ENCODE measurements at regions not wholly inside any gene's neighbourhood (a gene's known extent, or its start where the extent isn't known, plus 50 kb on each side); places are given as distances from the start of the nearest gene placed in this dataset.

DNA sequence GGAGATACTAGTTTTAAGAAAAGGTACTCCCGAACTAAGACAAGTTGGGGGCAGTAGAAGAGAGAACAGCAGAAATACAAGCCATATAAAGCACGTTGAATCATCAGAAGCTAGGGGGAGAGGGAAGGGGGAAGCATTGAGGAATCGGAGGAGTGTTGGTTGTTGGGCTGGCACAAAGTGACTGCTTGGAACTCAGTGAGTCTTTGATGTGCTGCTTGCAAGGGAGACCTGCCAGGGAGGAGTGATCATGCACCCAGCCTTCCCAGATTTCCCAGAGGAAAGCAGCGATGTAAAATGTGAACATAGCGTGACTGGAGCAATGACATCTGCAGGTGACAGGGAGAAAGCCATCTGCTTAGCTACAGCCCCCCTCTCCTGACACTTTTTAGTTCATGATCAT is 192.4 kb upstream of the IL12A start:
- DNase-seq (ENCODE audit: low read depth in 2 of 3, low spot score in 2 of 3), result no peak

DNA sequence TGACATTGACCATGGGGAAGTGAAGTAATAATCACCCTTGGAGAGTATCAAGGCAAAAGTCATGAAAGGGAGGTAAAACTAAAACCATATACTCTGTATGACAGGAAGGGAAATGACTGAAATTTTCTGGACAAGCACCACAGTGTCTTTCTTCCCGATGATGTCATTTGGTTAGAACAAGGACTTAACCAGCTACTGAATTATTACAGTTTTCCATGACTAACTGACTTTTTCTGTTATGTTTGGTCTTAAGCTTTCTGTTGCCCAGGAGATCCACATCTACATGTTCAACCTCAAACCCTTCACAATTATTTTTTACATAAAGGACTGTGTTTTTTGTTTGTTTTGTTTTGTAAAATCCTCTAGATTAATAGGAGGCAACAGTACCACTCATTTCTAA is 191.9 kb upstream of the IL12A start:
- peak in 1 of 3 donors; percentile 36 for DNase-seq (ENCODE audit: low read depth in 2 of 3, low spot score in 2 of 3)

DNA sequence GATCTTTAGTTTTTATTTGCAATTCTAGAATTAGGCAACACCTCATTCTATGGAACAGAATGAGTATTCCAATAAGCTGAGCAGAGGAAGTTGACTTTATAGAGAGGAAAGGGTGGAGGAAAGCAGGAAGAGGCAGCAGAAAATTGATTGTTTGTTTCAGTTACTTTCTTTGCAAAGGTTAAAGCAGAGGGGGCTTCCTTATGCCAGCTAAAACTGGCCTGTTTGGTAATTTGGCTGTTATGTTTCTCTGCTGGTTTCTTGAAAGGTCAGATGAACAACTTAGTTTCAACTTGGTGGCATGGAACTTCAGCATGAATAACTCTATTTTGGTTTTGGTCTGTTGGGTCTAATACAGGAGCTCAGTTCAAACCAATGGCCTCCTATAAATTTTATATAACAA is 190.9 kb upstream of the IL12A start:
- DNase-seq (ENCODE audit: low read depth in 2 of 3, low spot score in 2 of 3), result no peak

DNA sequence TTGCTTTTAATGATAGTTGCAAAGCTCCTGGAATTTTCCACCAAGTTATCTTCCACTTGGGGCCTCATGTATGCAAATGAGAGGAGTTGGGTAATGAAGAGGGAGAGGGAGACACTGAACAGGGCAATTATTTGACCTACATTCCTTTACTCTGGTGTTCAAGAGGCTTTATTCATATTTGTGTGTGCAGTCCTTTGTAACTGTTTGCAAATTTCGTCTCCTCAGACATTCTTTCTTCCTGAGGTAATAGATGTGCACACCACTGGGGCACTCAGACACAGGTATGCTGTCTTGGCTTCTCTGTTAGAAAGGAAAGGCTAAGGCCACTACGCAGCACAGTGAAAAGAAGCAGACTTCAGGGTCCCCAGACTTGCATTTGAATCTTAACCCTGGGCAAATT is 189.7 kb upstream of the IL12A start:
- DNase-seq (ENCODE audit: low read depth in 2 of 3, low spot score in 2 of 3), result no peak

DNA sequence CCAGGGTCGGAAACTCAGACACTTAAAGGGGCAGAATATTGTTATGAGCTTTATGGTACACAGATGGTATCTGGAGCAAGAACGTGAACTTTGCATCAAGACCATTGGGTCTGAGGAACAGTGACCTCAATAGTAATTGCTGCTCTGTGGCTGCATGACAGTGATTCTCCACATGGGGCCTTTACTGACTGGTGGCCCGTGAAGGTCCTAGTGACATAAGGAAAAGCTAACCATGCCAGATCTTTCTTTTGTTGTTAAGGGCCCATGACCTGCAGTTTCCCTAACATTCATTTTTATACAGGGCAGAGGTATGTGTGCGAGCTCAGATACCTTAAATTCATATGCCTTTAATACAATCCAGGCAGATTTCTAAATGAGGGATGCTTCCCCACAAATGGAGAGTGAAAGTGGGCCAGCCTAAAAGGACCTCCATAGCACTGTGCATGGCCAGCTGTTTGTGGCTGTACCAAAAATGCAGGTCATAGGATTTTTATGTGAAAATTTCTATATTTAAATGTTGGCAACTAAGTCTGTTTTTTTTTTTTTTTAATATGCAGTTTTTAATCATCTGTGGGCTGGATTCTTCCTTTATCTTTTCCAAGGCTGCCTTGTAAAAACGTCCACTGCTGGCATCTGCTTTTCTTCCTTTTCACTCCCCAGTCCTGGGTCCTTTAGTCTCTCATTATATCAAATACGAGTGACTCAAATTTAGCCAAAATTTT is 188.0 kb upstream of the IL12A start:
- DNase-seq (ENCODE audit: low read depth in 2 of 3, low spot score in 2 of 3), result no peak

DNA sequence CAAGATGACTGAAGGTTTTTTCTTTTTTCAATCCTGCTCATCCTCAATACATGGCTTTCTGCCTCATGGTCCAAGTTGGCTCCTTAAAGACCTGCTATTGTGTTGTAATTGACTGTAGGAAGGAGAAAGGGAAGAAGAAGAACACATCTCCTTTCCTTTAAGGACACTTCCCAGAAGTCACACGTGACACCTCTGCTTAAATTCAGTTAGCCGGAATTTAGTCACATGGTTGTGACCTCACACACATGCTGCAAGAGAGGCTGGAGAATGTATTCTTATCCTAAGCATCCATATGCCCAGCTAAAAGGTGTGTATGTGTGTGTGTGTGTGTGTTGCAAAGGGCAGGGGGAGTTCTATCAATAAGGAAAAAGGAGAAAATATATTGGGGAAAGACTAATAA is 185.8 kb upstream of the IL12A start:
- no peak for DNase-seq (ENCODE audit: low read depth in 2 of 3, low spot score in 2 of 3)

DNA sequence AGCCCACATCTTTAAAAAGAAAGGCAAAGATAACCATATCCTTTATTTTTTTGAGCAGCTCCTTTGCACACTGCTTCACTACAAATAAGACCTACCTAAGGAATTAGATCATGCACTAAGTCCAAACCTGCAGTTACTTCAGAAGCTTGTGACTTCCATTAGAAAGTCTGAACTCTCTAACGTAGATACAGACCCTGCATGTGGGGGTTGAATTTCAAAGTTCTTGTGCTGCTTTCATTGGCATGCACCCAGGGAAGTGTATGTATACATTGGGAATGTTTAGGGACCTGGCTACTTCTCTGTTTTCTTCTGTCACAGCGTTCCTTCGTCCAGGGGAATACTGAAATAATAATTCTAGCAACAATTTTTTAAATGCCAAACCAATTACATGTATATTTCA is 185.2 kb upstream of the IL12A start:
- no peak for DNase-seq (ENCODE audit: low read depth in 2 of 3, low spot score in 2 of 3)

DNA sequence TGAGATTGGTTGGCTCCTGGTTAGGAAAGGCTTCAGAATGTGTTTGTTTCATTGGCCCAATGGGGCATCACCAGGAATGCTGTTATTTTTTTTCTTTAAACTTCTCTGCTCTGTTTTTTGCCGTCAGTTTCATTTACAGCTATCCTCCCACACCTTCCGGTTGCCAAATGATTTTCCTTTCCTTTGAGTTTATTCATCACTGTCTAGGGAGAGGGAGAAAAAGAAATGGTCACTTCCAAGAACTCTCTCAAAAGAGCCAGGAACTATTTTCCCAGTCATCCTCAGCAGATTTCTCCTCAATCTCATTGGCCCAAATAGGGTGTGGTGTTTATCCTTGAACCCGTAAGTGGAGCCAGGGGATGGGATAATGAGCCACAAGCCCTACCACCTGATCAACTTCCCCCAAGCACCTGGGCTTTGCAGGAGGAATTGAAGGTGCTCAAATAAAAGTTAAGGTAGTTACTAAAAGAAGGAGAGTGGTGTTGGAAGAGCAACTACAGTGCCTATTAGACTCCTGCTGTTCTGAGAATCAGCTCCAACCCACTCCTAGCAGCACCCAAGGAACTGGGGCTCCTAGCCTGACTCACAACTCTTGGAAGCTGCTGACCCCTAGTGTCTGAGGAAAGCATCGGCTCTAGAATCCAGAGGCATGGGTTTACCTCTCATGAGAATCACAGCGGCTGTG is 183.8 kb upstream of the IL12A start:
- DNase-seq (ENCODE audit: low read depth in 2 of 3, low spot score in 2 of 3), result peak in 2 of 3 donors; percentile 63 to 89

DNA sequence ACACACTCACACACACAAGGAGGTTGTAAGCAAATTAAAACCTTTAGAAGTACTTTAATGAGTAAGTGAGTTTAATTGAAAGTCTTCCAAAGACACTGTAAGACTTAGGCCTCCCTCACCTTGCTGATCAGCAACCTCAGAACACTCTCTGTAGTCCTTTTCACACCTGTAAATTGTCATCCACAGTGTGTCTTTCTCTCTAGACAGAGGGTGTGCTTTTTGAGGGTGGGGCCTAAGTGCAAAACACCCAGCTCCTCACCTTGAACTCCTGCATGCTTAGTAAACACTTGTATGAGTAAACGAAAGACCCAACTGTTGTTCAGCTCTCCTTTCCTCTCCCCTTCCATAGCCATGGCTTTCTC is 183.2 kb upstream of the IL12A start:
- no peak for DNase-seq (ENCODE audit: low read depth in 2 of 3, low spot score in 2 of 3)

DNA sequence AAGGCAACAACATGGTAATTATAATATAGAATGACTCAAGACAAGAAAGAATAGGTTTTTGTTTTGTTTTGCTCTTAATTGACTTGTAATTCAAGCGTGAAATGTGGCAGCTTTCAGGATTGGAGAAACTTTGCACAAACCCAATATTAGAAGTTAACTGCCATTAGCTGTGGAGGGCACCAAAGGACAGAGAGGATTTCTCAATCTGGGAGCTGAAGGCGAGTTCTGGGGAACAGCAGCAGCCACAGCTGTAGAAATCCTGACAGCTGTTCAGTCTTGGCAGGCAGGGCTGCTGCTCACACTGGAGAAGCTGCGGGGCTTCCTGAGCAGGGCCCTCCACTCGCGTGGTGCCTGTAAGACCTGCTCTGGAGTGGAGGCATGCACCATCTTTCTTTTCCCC is 182.2 kb upstream of the IL12A start:
- DNase-seq (ENCODE audit: low read depth in 2 of 3, low spot score in 2 of 3), result no peak

DNA sequence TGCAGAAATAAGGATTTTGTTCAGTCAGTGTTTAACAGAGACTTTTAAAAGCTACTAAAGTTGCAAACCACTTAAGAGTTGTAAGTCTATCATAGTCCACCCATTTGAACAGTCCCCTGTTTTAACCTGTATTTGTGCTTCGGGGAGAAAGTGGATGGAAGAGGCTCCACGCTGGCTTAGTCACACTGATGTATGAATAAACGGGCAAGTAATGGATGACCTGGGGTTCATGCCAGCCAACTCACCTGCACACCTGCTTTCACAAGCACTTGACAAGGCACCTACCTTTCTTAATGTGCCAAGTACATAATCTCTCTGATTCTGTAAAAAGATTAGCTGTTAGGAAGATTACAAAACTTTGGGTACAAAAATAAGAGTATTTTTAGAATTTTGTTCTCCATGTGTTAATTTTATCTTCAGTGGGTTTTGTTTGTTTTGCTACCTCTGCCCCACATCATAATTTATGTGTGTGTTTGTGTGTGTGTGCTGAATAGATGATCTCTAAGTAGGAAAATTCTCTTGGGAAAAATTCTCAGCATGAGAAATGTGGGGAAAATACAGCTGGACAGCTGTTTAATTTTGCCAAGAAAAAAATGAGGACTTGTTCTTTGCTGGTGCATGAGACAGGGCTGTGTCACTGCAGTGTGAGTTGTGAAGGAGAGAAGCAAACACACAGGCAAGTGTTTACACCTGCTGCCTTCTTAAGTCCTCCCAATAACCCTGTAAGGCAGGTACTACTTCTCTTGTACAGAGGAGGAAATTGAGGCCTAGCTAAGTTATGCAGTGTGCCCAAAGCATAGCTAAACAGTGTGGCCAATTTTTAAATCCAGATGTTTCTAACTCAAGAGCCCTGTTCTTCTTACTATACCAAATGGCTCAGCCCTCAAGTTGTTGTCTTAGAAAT is 181.2 kb upstream of the IL12A start:
- no peak for DNase-seq (ENCODE audit: low read depth in 2 of 3, low spot score in 2 of 3)

DNA sequence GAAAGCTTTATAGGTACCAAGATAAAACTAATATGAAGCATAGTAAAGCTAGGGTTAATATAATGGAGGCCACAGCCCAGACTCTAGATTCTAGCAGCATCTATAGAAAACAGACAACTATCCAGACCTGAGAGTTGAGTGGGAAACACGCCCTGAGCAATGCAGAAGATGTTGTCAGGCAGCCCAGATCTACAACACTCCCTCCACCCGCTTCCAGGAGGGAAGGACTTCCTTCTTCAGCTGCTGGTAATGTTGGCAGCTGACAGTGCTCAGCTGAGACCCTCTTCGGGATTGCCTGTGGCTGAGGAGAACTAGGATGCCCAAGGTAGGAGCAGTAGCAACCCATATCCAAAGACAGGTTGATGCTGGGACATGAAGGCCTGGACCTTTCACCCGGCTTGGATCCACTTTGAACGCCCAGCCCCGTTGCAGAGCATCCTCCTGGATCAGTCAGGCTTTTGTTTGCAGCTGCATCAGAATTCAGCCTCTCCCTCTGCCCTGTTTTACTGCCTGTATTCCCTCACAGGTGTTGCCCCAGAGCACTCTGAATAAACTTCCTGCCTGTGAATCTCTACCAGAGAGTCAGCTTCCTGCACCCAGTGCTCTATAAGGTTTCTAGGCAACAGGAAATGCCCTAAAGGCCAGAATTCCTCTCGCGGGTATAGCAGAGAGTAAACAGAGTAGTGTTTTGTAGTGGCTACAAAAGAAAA is 174.7 kb upstream of the IL12A start:
- no peak for DNase-seq (ENCODE audit: low read depth in 2 of 3, low spot score in 2 of 3)

DNA sequence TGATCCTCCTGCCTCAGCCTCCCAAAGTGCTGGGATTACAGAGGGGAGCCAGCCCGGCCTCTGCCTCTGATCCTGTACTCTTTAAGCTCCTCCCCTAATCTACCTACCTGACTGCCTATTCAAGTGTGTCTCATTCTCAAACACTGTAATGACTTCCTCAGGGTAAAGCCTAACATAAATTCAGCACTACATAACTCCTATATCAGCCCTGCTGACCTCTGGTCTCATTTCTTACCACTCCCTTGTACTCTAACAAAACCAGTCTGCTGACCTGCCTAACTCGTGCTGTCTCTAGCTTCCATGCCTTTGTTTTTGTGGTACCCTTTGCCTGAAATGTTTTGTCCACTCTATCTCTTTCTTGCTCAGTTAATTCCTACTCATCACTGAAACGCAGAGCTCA is 172.1 kb upstream of the IL12A start:
- no peak for DNase-seq (ENCODE audit: low read depth in 2 of 3, low spot score in 2 of 3)

DNA sequence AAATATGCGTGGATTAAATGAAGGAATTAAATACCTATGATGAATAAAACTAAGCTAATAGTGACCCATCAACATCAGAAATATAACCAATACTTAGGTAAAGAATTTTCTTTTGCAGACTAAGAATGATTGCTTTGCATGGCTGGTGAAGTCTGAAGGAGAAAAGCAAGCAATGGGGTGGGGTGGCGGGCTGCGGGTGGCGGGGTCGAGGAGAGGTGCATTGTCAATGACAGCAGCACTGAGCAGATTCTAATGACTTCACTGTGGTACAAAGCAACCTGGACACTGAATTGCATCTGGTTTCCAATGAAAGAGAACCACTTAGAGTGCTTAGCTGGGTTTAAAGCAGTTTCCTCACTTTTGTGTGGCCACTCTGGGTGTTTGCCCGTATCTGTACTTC is 171.5 kb upstream of the IL12A start:
- no peak for DNase-seq (ENCODE audit: low read depth in 2 of 3, low spot score in 2 of 3)

DNA sequence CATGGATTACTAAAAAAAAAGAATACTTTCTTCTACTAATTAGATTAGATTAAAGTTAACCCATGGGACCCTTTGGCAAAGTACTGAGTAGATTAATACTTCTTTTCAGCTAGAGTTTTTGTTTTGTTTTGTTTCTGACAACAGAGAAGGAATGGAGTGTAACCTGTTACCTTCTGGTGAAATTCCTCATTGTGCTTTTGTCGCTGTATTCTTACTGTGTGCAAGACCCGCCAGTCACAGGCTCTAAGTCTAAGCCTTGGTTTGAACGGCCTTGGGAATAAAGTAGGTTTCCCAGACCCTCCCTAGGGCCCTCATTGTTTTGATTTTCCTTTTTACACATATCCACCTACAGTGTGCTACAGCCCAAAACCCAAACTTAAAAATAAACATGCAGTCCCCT is 171.1 kb upstream of the IL12A start:
- no peak for DNase-seq (ENCODE audit: low read depth in 2 of 3, low spot score in 2 of 3)

DNA sequence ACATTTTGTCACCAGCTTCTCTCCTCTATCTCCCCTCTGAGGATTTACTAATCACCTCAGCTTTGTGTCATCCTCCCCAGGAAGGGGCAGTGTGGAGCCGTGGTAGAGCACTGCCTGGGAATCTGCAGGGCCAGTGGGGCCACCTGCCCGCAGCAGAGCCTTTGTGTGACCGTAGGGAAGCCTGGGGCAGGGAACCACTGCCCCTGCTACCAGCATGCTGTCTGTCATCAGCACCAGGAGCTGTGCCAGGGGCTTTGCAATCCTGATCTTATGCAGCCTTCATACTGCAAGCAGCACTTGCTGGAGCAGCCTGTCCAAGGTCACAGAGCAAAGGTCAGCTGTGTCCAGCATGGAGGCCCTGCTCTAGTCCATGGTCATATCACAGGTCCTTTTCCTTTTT is 170.2 kb upstream of the IL12A start:
- no peak for DNase-seq (ENCODE audit: low read depth in 2 of 3, low spot score in 2 of 3)

DNA sequence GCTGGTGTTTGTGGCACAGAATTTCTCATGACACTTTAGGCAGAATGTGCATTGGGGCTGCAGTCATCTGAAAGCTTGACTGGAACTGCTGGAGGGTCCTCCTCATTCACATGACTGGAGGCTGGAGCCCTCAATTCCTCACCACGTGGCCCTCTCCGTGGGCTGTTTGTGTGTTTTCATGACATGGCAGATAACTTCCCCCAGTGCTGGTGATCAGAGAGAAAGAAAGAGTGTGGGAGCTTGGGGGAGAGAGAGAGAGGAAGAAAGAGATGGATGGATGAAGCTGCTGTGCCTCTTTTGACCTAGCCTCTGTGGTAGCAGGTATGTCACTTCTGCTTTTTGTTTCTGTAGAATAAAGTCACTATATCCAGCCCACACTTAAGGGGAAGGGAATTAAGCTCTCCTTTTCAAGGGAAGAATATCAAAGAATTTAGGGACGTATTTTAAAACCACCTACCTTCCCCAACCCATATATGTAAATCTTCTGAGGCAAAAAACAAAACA is 169.6 kb upstream of the IL12A start:
- no peak for DNase-seq (ENCODE audit: low read depth in 2 of 3, low spot score in 2 of 3)

DNA sequence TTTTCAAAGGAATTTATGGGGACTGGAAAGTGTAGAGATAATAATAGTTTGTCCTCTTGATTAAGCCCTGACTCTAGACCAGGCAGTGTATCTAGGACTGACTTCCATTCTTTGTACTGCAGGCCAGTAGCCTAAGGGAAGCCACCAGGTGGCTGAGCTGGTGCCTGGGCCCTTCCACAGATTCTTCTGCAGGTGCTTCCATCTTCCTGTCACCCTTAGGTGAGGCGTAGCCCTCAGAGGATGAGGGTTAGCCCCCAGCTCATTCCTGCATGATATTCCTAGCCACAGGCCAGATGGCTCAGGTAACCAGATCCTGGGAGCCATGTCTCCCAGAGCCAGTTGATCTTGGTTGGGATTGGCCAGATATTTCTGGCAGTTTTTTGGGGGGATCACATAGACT is 169.0 kb upstream of the IL12A start:
- DNase-seq (ENCODE audit: low read depth in 2 of 3, low spot score in 2 of 3), result no peak

DNA sequence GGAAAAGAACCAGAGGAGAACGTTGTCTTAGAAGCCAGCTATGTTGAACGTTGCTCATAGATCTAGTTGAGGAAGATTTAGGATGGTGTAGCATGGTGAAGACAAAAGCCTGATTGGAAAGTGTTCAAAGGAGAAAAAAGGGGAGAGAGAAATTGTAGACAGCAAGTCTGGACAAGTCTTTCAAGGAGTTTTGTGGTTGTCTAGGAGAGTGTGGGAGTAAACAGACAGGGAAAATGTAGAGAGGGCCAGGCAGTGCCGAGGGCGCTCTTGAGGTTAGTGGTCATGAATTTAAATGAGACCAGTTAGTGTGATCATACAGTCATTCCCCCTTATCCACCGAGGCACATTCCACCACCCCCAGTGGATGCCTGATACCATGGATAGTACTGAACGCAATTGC is 167.5 kb upstream of the IL12A start:
- DNase-seq (ENCODE audit: low read depth in 2 of 3, low spot score in 2 of 3), result no peak

DNA sequence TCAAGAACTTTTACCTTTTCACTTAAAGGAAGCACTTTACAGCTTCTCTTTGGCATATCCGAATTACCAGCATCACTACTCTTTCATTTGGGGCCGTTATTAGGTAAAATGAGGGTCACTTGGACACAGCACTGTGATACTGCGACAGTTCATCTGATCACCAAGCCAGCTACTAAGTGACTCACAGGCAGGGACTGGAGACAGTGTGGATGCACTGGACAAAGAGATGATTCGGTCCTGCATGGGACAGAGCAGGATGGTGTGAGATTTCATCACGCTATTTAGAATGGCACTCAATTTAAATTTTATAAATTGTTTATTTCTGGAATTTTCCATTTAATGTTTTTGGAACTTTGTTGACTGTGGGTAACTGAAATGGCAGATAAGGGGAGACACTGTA is 166.9 kb upstream of the IL12A start:
- no peak for DNase-seq (ENCODE audit: low read depth in 2 of 3, low spot score in 2 of 3)

DNA sequence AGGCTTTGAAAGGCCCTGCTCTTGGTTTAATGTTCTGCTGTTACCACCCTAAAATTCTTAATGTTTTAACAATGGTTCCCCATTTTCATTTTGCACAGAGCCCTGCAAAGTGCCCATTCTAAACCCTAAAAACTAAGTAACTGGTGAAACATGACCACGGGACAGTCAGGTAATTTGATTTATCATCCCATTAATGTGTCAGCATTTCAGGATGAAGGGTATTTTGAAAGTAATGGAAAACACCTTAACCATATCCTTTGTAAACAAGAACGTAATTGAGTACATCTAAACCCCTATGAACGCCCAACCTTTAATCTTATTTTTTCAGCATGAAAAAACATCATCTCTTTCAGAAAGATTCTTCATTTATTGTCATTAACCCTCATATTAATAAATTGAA is 164.9 kb upstream of the IL12A start:
- DNase-seq (ENCODE audit: low read depth in 2 of 3, low spot score in 2 of 3), result no peak

Measured in hematopoietic multipotent progenitor cell (in vitro differentiated cells).